Hepatocyte (in vitro differentiated cells): ENCODE measurements at regions not wholly inside any gene's neighbourhood (a gene's known extent, or its start where the extent isn't known, plus 50 kb on each side); places are given as distances from the start of the nearest gene placed in this dataset.

Experiments
- EZH2phosphoT487 ChIP-seq: fragments of 200-600 bp; sonication (generic); IDR thresholded peaks from one replicate; pipeline ENCODE4 v1.6.1; 2018; ENCODE audit warnings: antibody characterized with exemption, mild to moderate bottlenecking, low read depth, moderate library complexity; ENCODE audit not compliant: unreplicated experiment, severe bottlenecking
- TF ChIP-seq, protein P1 (sequence below): fragments of 200-600 bp; sonication (generic); IDR thresholded peaks from 2 replicates; pipeline ENCODE4 v1.5.1; 2016; ENCODE audit warnings: antibody characterized with exemption, mild to moderate bottlenecking; ENCODE audit not compliant: poor library complexity

DNA sequence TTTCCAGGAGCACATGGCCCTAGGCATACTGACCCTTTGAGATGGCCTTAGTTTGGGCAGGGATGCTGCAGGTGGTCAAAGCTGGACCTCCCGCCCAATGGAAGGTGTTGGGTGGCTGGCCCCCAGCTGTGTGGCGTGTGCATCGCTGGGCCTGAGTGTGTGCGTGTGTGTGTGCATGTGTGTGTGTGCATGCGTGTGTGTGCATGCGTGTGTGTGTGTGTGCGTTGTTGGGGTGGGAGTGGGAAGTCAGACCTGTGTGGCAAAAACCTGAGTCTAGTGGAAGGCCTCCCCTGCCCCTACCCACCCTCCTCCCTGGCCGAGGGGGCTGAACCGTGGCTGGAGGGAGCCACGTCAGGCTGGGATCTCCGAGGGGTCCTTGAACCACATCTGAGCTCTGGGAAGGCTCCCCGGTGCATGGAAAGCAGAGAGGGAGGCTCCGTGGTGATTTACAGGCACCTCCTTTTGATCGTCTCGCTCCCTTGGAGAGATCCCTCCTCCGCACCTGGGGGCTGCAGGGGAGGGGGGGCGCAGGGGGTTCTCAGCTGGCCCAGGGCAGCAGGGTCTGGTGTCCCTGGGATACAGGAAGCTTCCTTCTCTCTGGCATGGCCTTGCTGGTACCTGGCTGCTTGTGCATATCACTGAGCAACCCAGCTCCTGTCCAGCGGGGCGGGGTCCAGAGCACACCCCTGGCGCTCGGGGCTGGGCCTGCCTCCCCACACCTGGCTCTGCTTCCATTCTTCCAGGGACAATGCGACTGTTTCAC, 124.7 kb upstream of the WNT4 start:
- TF ChIP-seq, protein P1, sequence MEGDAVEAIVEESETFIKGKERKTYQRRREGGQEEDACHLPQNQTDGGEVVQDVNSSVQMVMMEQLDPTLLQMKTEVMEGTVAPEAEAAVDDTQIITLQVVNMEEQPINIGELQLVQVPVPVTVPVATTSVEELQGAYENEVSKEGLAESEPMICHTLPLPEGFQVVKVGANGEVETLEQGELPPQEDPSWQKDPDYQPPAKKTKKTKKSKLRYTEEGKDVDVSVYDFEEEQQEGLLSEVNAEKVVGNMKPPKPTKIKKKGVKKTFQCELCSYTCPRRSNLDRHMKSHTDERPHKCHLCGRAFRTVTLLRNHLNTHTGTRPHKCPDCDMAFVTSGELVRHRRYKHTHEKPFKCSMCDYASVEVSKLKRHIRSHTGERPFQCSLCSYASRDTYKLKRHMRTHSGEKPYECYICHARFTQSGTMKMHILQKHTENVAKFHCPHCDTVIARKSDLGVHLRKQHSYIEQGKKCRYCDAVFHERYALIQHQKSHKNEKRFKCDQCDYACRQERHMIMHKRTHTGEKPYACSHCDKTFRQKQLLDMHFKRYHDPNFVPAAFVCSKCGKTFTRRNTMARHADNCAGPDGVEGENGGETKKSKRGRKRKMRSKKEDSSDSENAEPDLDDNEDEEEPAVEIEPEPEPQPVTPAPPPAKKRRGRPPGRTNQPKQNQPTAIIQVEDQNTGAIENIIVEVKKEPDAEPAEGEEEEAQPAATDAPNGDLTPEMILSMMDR: no peak
- TF ChIP-seq EZH2phosphoT487: no peak
